ENCODE measurements at regions not wholly inside any gene's neighbourhood (a gene's known extent, or its start where the extent isn't known, plus 50 kb on each side); places are given as distances from the start of the nearest gene placed in this dataset.
"Not testable (repeated sequence)": the region's sequence is repeated elsewhere in the genome, so short reads cannot be mapped to it uniquely, and the experiment has no call there.

- no peaks in the 10 kb centered on the region for H3K36me3 ChIP-seq
- no peak for DNase-seq (ENCODE audit: low spot score)
- TF ChIP-seq POLR2A (IDR thresholded peaks at IDR 0.05) (no peak), CTCF (IDR thresholded peaks at IDR 0.05) (no peak), POLR2AphosphoS5 (IDR thresholded peaks at IDR 0.05) (no peak)
- H3K27ac ChIP-seq: no peak overlapping the region
- H3K4me3 ChIP-seq: no peak overlapping the region
- no peaks in the 10 kb centered on the region for H3K9me3 ChIP-seq
- no peaks in the 10 kb centered on the region for H3K4me1 ChIP-seq (replicated peaks)
- H3K27me3 ChIP-seq (replicated peaks; ENCODE audit: insufficient read depth): no peaks in the 10 kb centered on the region
- WGBS: 31% methylated on average over 5 of the region's 5 CpGs
- intact Hi-C loops (cut with DNase I): no loop called here
Measured at GRCh38 chr6:166237617-166238016, 70.0 kb upstream of the TBXT start.

GRCh38 chr6:166236596-166236995 lies 68.9 kb upstream of the TBXT start:
- 78% methylated on average over 13 of the region's 13 CpGs for WGBS
- TF ChIP-seq POLR2AphosphoS5 (IDR thresholded peaks at IDR 0.05) (no peak), CTCF (IDR thresholded peaks at IDR 0.05) (no peak), POLR2A (IDR thresholded peaks at IDR 0.05) (no peak)
- Histone ChIP-seq H3K27me3 (replicated peaks; ENCODE audit: insufficient read depth) (no peaks in the 10 kb centered on the region), H3K4me3 (no peak overlapping the region), H3K27ac (no peak overlapping the region), H3K4me1 (replicated peaks) (no peaks in the 10 kb centered on the region), H3K9me3 (no peaks in the 10 kb centered on the region), H3K36me3 (no peaks in the 10 kb centered on the region)
- no peak for DNase-seq (ENCODE audit: low spot score)
- intact Hi-C loops (cut with DNase I): no loop called here

- Histone ChIP-seq H3K36me3 (no peaks in the 10 kb centered on the region), H3K4me1 (replicated peaks) (no peaks in the 10 kb centered on the region), H3K27ac (no peak overlapping the region), H3K9me3 (no peaks in the 10 kb centered on the region), H3K27me3 (replicated peaks; ENCODE audit: insufficient read depth) (no peaks in the 10 kb centered on the region), H3K4me3 (no peak overlapping the region)
- TF ChIP-seq POLR2AphosphoS5 (IDR thresholded peaks at IDR 0.05) (no peak), CTCF (IDR thresholded peaks at IDR 0.05) (no peak), POLR2A (IDR thresholded peaks at IDR 0.05) (no peak)
- DNase-seq (ENCODE audit: low spot score): no peak
- WGBS: 87% methylated on average over 17 of the region's 17 CpGs
- intact Hi-C loops (cut with DNase I): no loop called here
Measured at GRCh38 chr6:166235666-166236292, 68.1 kb upstream of the TBXT start.

GRCh38 chr6:166231181-166231580 lies 63.5 kb upstream of the TBXT start:
- DNase-seq (ENCODE audit: low spot score); H3K9me3 ChIP-seq; H3K4me1 ChIP-seq (replicated peaks); H3K36me3 ChIP-seq; H3K4me3 ChIP-seq; H3K27ac ChIP-seq; intact Hi-C loops (cut with DNase I); H3K27me3 ChIP-seq (replicated peaks; ENCODE audit: insufficient read depth): not testable (repeated sequence)
- WGBS: 93% methylated on average over 2 of the region's 2 CpGs

- H3K9me3 ChIP-seq: no peaks in the 10 kb centered on the region
Measured at GRCh38 chr6:166228839-166229528, 61.3 kb upstream of the TBXT start.

More at GRCh38 chr6:166228839-166229528, 61.3 kb upstream of the TBXT start:
- Histone ChIP-seq H3K27me3 (replicated peaks; ENCODE audit: insufficient read depth) (no peaks in the 10 kb centered on the region), H3K27ac (no peak overlapping the region), H3K36me3 (no peaks in the 10 kb centered on the region), H3K4me3 (no peak overlapping the region), H3K4me1 (replicated peaks) (no peaks in the 10 kb centered on the region)
- DNase-seq (ENCODE audit: low spot score): no peak
- TF ChIP-seq POLR2AphosphoS5 (IDR thresholded peaks at IDR 0.05) (no peak), CTCF (IDR thresholded peaks at IDR 0.05) (no peak), POLR2A (IDR thresholded peaks at IDR 0.05) (no peak)
- 10% methylated on average over 16 of the region's 16 CpGs for WGBS
- intact Hi-C loops (cut with DNase I): no loop called here
